SHP77 treated with DMSO at 0.1 percent for 48 hours (cell line): ENCODE measurements at regions not wholly inside any gene's neighbourhood (a gene's known extent, or its start where the extent isn't known, plus 50 kb on each side); places are given as distances from the start of the nearest gene placed in this dataset.

ENCODE experiments used
- DNase-seq: peaks from one replicate; lab custom pipeline; 2025; lab: John Stamatoyannopoulos, UW

GRCh38 chr12:24414480-24414879, 465.0 kb upstream of the SOX5 start:
- DNase-seq: no peak

GRCh38 chr12:24411948-24412347, 462.5 kb upstream of the SOX5 start:
- DNase-seq: no peak

- DNase-seq: no peak
Measured at GRCh38 chr12:24409868-24410267, 460.4 kb upstream of the SOX5 start.

DNA sequence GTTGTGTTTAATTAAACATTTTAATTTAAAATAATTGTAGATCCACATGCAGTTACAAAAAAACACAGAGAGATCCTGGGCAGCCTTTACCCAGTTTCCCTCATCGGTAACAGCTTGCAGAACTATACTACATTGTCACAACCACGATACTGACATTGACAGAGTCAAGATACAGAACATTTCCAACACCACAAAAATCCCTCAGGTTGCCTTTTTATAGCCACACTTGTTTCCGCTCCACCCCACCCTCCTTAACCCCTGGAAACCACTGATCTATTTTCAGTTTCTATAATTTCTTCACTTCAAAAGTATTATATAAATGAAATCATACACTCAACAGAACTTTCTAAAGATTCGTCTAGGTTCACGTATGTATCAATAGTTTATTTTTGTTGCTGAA, 458.8 kb upstream of the SOX5 start:
- no peak for DNase-seq

DNA sequence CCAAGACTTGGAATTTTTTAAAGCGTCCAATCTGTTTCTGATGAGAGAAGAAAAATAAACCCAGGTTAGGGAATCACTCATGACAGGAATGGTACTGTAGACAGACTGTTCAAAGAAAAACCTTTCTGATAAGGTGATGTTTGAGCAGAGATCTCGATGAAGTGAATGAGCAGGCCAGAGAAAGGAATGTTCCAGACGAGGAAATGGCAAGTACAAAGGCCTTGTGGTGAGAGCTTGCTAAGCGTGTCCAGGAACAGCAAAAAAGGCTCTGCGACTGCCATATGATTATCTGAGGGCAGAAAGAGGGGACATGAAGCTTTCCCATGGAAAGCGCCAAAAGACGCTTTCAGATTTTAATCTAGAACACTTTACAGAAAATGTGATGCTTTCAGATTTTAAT, 458.4 kb upstream of the SOX5 start:
- DNase-seq: no peak

DNA sequence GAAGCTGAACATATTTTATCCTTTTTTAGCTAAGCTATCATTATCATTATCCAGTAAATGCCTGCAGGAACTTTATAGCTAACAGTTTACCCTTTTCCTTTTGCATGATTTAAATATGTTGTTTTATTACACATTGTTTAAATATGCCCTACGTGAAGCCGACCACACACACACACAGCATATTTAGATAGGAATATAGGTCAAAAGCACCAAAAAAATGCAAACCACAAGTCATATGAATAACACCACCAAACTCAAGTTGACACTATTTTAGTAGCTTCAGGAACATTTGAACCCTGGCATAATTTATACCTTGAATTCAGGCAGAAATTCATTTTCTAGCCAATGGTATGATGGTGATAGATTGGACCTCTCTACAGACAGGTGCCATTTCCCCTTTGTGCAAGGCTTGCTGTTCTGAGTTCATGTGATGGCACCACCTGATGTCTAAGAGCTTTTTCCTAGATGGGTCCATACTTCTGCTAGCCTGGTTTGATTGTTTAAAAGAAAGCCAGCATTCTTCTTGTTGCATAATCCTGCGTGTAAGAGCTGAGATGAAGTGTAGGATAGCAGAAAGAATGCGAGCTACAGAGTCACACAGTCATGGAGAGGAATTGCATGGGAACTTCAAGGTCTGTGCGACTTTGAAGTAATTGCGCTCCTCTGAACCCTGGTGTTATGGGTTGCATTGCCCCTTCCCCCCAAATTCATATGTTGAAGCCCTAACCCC, 454.8 kb upstream of the SOX5 start:
- DNase-seq: no peak

- DNase-seq: no peak
Measured at GRCh38 chr12:24400533-24400932, 451.1 kb upstream of the SOX5 start.

- no peak for DNase-seq
Measured at GRCh38 chr12:24398605-24399004, 449.1 kb upstream of the SOX5 start.

DNA sequence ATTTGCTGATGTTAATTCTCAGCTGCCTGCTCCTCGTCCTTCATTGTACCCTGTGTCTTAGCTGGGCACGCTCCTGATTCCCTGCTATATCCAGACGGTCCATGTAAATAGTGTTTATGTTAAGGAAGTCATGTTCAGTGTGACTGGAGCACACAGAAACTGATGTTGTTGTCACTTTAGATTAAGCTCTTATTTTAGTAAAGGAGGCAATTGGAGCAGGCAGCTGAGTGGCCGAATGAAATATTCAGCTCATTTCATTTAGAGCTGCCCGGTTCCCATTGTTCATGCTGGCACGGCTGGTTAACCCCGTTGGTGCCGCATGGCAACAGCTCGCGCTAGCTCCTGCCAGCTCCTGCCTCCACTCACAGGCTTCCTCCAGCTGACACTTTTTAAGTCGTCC, 446.8 kb upstream of the SOX5 start:
- no peak for DNase-seq

GRCh38 chr12:24394246-24394645, 444.8 kb upstream of the SOX5 start:
- no peak for DNase-seq

GRCh38 chr12:24393071-24393470, 443.6 kb upstream of the SOX5 start:
- no peak for DNase-seq

- no peak for DNase-seq
Measured at GRCh38 chr12:24389394-24389793, 439.9 kb upstream of the SOX5 start.

DNA sequence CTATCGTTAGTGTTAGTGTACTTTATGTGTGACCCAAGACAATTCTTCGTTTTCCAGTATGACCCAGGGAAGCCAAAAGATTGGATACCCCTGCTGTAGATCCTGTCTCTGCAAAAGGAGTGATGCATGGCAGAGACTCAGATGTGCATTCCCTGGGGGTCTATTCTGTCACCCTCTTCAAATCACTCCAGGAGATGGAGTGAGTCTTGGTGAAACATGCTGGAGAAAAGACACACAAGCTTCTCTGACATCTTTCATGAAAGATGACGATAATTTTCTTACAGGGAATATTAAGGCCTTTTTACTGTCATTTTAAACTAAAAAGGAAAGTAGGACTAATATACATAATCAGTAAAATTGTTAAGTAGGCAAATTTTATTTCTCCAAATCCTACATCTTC, 437.9 kb upstream of the SOX5 start:
- no peak for DNase-seq

DNA sequence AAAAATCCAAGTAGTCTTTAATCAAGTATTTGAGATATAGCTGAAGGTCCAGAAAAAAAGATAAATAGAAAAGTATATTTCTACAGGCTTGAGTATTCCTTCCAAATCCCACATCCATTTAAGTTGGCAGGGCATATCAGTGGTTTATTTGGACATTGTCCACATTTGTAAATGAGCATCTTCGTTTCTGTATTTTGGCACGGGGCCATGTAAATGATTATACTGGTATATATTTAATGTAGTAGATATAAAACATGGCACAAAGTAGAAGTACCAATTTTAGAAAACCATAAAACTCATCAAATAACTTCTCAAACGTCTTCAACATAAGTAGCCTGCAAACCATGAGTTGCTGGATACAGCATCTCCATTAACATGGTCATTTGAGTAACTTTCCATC, 437.4 kb upstream of the SOX5 start:
- no peak for DNase-seq

- no peak for DNase-seq
Measured at GRCh38 chr12:24381790-24382189, 432.3 kb upstream of the SOX5 start.

- no peak for DNase-seq
Measured at GRCh38 chr12:24379861-24380521, 430.5 kb upstream of the SOX5 start.

GRCh38 chr12:24379433-24379832, 430.0 kb upstream of the SOX5 start:
- DNase-seq: no peak

GRCh38 chr12:24378548-24379407, 429.3 kb upstream of the SOX5 start:
- DNase-seq: no peak

DNA sequence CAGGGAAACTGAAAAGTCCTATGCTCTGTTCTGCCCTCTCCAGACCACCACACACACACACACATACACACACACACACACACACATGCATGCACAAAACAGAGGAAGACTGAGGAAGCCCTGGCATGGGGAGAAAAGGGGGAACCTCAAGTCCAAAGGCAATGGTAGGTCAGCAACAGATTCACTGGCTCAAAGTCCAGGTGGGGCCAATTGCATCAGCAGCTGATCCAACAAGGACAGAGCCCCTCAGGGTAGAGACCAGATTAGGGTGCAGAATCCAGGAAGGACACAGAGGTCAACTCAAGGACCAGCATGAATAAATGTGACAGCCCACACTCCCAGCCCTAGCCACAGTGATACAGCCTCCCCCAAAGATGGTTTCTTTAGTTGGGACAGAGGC, 425.0 kb upstream of the SOX5 start:
- no peak for DNase-seq

GRCh38 chr12:24373004-24373403, 423.5 kb upstream of the SOX5 start:
- no peak for DNase-seq

- no peak for DNase-seq
Measured at GRCh38 chr12:24366514-24366913, 417.0 kb upstream of the SOX5 start.

DNA sequence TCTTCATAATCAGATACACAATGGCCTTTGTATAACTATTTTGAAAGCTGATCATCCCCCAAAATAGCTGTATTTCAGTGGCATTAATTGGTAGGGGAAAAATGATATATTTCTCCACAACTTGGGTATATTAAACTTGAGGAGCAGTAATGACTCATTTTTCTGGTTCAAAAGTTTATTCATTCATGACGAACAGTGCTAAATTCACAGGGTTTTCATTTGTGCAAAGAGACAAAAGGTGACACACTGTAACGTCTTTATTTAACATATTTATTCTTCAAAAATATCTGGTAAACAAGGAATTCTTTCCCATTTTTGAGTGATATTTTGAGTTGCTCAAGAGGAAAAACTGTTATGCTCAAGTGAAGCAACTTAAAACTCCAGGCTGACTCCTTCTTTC, 415.5 kb upstream of the SOX5 start:
- DNase-seq: no peak

DNA sequence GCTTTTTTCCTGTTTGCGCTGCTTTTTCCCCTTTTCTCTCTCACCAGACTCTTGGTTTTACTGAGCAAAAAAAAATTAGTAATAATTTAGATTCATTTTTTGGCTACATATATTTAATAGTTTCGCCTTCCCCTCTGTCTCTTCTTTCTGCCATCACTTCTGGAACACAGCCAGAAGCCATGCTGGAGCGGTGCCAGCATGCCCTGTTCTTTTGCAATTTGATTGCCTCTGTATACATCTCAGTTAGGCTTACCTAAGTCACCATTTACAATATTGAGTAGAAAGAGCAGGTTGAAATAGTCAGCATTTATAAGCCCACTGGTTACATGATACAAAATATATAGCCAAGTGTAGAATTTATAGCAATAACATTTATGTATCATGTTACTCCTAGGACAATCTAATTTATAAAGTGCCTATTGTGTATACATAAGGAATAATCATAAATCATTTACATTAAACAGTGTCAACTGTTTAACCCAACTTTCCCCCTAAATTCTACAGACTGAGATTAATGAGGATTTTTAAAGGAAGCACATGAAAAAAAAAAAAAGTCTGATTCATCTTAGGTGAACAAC, 413.8 kb upstream of the SOX5 start:
- DNase-seq: peak; percentile 13
